ENCODE measurements at regions not wholly inside any gene's neighbourhood (a gene's known extent, or its start where the extent isn't known, plus 50 kb on each side); places are given as distances from the start of the nearest gene placed in this dataset.
"Not testable (repeated sequence)": the region's sequence is repeated elsewhere in the genome, so short reads cannot be mapped to it uniquely, and the experiment has no call there.

DNA sequence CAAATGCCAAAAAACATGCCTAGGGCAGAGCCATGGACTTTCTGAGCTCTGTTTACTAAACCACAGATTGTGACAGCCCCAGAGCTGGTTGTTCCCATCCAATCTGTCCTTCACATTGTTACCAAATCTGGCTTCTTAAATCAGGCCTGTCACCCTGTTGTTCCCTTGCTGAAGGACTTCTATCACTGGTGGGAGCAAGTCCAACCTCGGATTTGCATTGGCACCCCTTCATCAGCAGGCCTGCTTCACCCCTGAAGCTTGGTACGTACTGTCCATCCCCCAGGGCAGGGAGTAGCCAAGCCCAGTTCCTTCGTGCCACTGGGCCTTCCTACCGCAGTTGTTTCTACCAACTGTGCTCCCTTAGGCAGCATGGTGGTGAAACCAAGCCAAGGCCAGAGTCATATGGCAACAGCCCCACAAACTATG is 357.3 kb upstream of the JARID2 start:
- H3K4me3 ChIP-seq: no peak overlapping the region
- H3K27ac ChIP-seq: no peak overlapping the region
- no peak for DNase-seq (ENCODE audit: low spot score)
- no peak for TF ChIP-seq CTCF (IDR thresholded peaks at IDR 0.05)

DNA sequence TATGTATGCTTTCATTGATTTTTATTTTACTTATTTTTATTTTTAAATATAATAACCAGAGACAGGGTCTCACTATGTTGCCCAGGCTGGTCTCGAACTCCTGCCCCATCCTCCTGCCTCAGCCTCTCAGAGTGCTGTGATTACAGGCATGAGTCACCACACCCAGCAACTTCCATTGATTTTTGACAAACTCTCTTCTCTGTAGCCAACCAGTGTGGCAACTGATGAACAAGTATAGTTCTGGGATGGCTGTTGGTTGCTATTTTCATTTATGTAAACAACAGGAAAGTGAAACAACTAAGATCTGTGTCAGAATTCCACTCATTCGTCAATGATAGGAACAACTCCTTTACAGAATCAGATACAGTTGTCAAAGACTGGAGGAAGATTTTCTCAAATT is 356.7 kb upstream of the JARID2 start:
- DNase-seq (ENCODE audit: low spot score): no peak
- H3K4me3 ChIP-seq: no peak overlapping the region
- H3K27ac ChIP-seq: no peak overlapping the region
- no peak for TF ChIP-seq CTCF (IDR thresholded peaks at IDR 0.05)

- no peak for DNase-seq (ENCODE audit: low spot score)
- Histone ChIP-seq H3K4me3 (no peak overlapping the region), H3K27ac (no peak overlapping the region)
- TF ChIP-seq CTCF (IDR thresholded peaks at IDR 0.05): no peak
These were observed 356.0 kb upstream of the JARID2 start for GRCh38 chr6:14889611-14890593.

DNA sequence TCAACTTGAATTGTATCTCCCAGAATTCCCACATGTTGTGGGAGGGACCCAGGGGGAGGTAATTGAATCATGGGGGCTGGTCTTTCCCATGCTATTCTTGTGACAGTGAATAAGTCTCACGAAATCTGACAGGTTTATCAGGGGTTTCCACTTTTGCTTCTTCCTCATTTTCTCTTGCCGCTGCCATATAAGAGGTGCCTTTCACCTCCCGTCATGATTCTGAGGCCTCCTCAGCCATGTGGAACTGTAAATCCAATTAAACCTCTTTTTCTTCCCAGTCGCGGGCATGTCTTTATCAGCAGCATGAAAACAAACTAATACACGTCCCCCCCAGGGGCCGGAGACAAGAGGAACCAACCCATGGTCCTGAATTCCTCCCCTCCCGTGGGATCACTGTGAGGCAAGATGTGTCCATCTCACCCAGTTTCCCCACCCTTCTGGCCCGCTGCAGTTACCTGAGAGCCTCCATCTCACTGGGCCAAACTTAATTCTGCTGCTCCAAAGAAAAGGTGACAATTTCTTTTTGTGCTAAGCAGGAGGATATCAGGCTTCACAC is 354.0 kb upstream of the JARID2 start:
- not testable (repeated sequence) for H3K27ac ChIP-seq; DNase-seq (ENCODE audit: low spot score); H3K4me3 ChIP-seq

GRCh38 chr6:14894105-14894504 is 351.8 kb upstream of the JARID2 start:
- DNase-seq (ENCODE audit: low spot score): no peak
- no peak overlapping the region for H3K4me3 ChIP-seq
- no peak for TF ChIP-seq CTCF (IDR thresholded peaks at IDR 0.05)
- no peak overlapping the region for H3K27ac ChIP-seq

DNA sequence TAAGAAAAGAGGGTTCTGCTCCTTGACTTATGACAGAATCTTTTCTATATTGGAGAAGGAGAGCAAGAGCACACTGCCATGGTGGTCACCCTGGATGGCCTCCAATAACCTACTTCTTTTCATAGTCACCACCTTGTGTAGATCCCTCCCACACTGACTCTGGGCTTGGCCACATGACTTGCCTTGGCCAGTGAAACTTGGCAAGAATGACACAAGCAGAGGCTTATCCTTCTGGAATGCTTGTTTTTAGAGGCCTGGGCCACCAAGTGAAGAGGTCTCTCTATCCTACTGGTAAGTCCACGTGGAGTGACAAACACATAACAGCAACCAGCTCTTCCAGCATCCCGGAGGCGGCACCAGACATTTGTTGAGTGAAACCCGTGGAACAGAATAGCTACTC is 349.4 kb upstream of the JARID2 start:
- no peak for DNase-seq (ENCODE audit: low spot score)
- TF ChIP-seq CTCF (IDR thresholded peaks at IDR 0.05): no peak
- H3K4me3 ChIP-seq: no peak overlapping the region
- H3K27ac ChIP-seq: no peak overlapping the region

DNA sequence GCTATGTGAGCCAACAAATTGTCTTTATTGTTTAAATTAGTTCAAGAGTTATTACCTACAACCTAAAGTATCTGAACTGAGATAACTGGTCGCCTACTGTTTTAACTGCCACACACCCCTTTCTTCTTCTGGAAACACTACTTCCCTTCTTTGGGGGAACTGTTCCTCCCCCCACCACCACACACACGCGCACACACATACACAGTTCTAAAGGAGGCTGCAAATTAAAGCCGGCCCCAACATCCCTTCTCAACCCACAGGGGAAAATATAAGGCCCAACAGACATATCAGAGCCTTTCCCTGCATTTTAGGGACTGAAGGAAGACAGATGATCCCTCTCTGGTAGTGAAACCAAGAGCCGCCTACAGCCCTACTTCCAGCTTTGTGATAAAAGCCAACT is 348.0 kb upstream of the JARID2 start:
- Histone ChIP-seq H3K4me3 (no peak overlapping the region), H3K27ac (no peak overlapping the region)
- no peak for TF ChIP-seq CTCF (IDR thresholded peaks at IDR 0.05)
- no peak for DNase-seq (ENCODE audit: low spot score)

GRCh38 chr6:14899441-14899840 is 346.4 kb upstream of the JARID2 start:
- DNase-seq (ENCODE audit: low spot score); H3K27ac ChIP-seq; H3K4me3 ChIP-seq: not testable (repeated sequence)

Data from coronary artery (tissue), 2 donors.